HEK293 (cell line): ENCODE measurements at regions not wholly inside any gene's neighbourhood (a gene's known extent, or its start where the extent isn't known, plus 50 kb on each side); places are given as distances from the start of the nearest gene placed in this dataset.

Experiments used
- CTCF ChIA-PET: fragments of 350-600 bp; formaldehyde crosslinking; extraction: SDS; loops from one replicate; lab custom pipeline; 2021; ENCODE audit warnings: antibody characterized with exemption; lab: Yijun Ruan, JAX
- POLR2A ChIA-PET: fragments of 300-600 bp; formaldehyde crosslinking; extraction: SDS; loops from one replicate; lab custom pipeline; 2020; ENCODE audit warnings: antibody characterized with exemption, inconsistent platforms; lab: Yijun Ruan, JAX
- H3K27ac ChIP-seq: fragments of 200-500 bp; sonication (Bioruptor generic); 2 replicates; pipeline ENCODE4 v1.5.1; 2014; ENCODE audit warnings: low read depth, low read length, control low read depth, inconsistent platforms; ENCODE audit errors: extremely low read depth
- H3K36me3 ChIP-seq, 2 experiments: fragments of 200-500 bp in 1 of 2; sonication (Bioruptor generic) in 1 of 2; 1 replicate in 1 of 2; 2 replicates in 1 of 2; pipeline ENCODE4 v1.5.1; 2014 to 2017; ENCODE audit warnings: inconsistent platforms in 2 of 2, low read length in 2 of 2; ENCODE audit not compliant: control insufficient read depth in 2 of 2, insufficient read depth in 1 of 2
- H3K4me1 ChIP-seq: fragments of 200-500 bp; sonication (Bioruptor generic); 2 replicates; pipeline ENCODE4 v1.5.1; 2014; ENCODE audit warnings: mild to moderate bottlenecking, low read length, inconsistent platforms; ENCODE audit not compliant: control insufficient read depth, insufficient read depth
- H3K4me3 ChIP-seq: 2 replicates; pipeline ENCODE4 v1.5.1; 2011; ENCODE audit warnings: low read depth, mild to moderate bottlenecking, control low read depth, low read length, moderate library complexity
- H3K9me3 ChIP-seq: fragments of 200-500 bp; sonication (Bioruptor generic); 2 replicates; pipeline ENCODE4 v1.5.1; 2014; ENCODE audit warnings: low read depth, low read length, inconsistent platforms; ENCODE audit not compliant: control insufficient read depth, insufficient read depth
- GLI2 ChIP-seq: fragments of 450-650 bp; formaldehyde crosslinking; IDR thresholded peaks from 2 replicates; pipeline ENCODE4; 2017; ENCODE audit warnings: missing biosample characterization, missing genetic modification characterization, low read depth, borderline replicate concordance
- GLI4 ChIP-seq: fragments of 450-650 bp; formaldehyde crosslinking; IDR thresholded peaks from 2 replicates; pipeline ENCODE4 v1.5.1; 2016; ENCODE audit warnings: missing biosample characterization, missing genetic modification characterization
- MZF1 ChIP-seq: fragments of 450-650 bp; formaldehyde crosslinking; IDR thresholded peaks from 2 replicates; pipeline ENCODE4 v1.5.1; 2017; ENCODE audit warnings: missing biosample characterization, missing genetic modification characterization, borderline replicate concordance
- SP3 ChIP-seq: fragments of 450-650 bp; formaldehyde crosslinking; IDR thresholded peaks from 2 replicates; pipeline ENCODE4 v1.5.1; 2016; ENCODE audit warnings: missing biosample characterization, missing genetic modification characterization
- ZNF112 ChIP-seq: fragments of 450-650 bp; formaldehyde crosslinking; IDR thresholded peaks from 2 replicates; pipeline ENCODE4 v1.5.0; 2017; ENCODE audit warnings: missing biosample characterization, missing genetic modification characterization
- ZNF169 ChIP-seq: fragments of 450-650 bp; formaldehyde crosslinking; IDR thresholded peaks from 2 replicates; pipeline ENCODE4 v1.5.1; 2016; ENCODE audit warnings: missing biosample characterization, missing genetic modification characterization
- ZNF221 ChIP-seq: fragments of 450-650 bp; formaldehyde crosslinking; IDR thresholded peaks from 2 replicates; pipeline ENCODE4 v1.5.1; 2017; ENCODE audit warnings: missing biosample characterization, missing genetic modification characterization, borderline replicate concordance
- ZNF391 ChIP-seq: fragments of 450-650 bp; formaldehyde crosslinking; IDR thresholded peaks from 2 replicates; pipeline ENCODE4 v1.5.1; 2016; ENCODE audit warnings: low read depth, missing biosample characterization, missing genetic modification characterization, borderline replicate concordance
- ZNF501 ChIP-seq: fragments of 450-650 bp; formaldehyde crosslinking; IDR thresholded peaks from 2 replicates; pipeline ENCODE4 v1.5.1; 2016; ENCODE audit warnings: missing biosample characterization, missing genetic modification characterization
- ZNF518A ChIP-seq: fragments of 450-650 bp; formaldehyde crosslinking; conservative IDR thresholded peaks from 2 replicates; pipeline ENCODE4 v1.5.1; 2016; ENCODE audit warnings: low read depth, missing biosample characterization, missing genetic modification characterization
- ZNF555 ChIP-seq: fragments of 450-650 bp; formaldehyde crosslinking; conservative IDR thresholded peaks from 2 replicates; pipeline ENCODE4 v1.5.1; 2017; ENCODE audit warnings: missing biosample characterization, mild to moderate bottlenecking, missing genetic modification characterization, inconsistent platforms
- ZNF558 ChIP-seq: fragments of 450-650 bp; formaldehyde crosslinking; IDR thresholded peaks from 2 replicates; pipeline ENCODE4 v1.5.1; 2016; ENCODE audit warnings: missing biosample characterization, missing genetic modification characterization
- ZNF626 ChIP-seq: fragments of 450-650 bp; sonication (Bioruptor Pico); formaldehyde crosslinking; IDR thresholded peaks from 2 replicates; pipeline ENCODE4 v1.5.1; 2018; ENCODE audit warnings: missing biosample characterization, missing genetic modification characterization, inconsistent platforms
- ZNF658 ChIP-seq: fragments of 450-650 bp; formaldehyde crosslinking; IDR thresholded peaks from 2 replicates; pipeline ENCODE4; 2016; ENCODE audit warnings: missing biosample characterization, missing genetic modification characterization
- ZNF660 ChIP-seq: fragments of 450-650 bp; IDR thresholded peaks from 2 replicates; pipeline ENCODE4 v1.5.1; 2018; ENCODE audit warnings: missing biosample characterization, mild to moderate bottlenecking, missing genetic modification characterization
- TF ChIP-seq, protein P1 (sequence below): fragments of 450-650 bp; formaldehyde crosslinking; IDR thresholded peaks from 2 replicates; pipeline ENCODE4 v1.5.1; 2017; ENCODE audit warnings: missing biosample characterization, missing genetic modification characterization
- TF ChIP-seq, protein P2 (sequence below): fragments of 450-650 bp; formaldehyde crosslinking; IDR thresholded peaks from 2 replicates; pipeline ENCODE4 v1.5.1; 2016; ENCODE audit warnings: missing biosample characterization, missing genetic modification characterization
- TF ChIP-seq, protein P3 (sequence below): fragments of 450-650 bp; formaldehyde crosslinking; IDR thresholded peaks from 2 replicates; pipeline ENCODE4 v1.5.1; 2016; ENCODE audit warnings: missing biosample characterization, missing genetic modification characterization

DNA sequence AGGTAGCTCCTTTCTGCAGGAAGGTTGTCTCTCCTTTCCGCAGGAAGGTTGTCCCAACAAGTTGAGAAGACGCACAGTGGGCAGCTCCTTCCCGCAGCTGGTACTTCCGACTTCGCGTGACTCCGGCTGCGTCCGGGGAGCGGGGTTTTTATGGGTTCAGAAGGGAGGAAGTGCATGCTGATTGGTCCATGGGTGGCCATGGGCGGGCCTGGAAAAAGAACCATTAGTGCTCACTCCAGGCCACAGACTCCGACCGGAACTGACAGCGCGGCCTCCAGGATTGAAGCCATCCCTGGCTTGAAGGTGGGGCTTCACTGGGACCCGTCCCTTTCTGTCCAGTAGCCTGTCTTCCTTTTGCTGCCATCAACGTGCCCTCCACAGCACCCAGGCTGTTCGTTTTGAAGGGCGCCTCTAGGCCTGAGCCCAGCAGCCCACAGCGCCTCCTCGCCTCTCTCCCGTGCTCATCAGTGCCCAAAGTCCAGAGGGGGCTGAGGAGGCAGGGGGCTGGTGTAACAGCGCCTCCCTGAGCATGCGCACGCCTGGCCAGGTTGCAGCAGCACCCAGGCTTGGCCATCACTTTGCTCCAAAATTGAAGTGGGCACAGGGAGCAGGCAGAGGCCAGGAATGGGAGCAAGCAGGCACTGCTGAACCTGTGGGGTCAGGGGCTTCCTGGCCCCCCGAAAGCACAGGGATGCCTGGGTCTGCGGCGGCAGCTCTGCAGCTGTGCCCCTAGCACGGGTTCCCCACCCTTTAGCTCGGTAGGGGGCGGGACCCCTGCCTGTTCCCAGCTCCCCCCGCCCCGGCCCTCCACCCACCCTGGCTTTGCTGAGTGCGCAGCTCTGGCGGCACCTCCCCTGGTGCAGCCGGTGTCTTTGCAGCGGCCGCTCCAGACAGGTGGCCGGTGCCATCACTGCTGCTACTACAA lies 330.6 kb upstream of the MCTP2 start:
- POLR2A ChIA-PET, result interaction anchor here (0.7 kb wide), 1 partner anchor 12 kb away, joined by 3 read pairs; no protein-coding TSS in a partner anchor

GRCh38 chr15:93899817-93900216 lies 331.5 kb upstream of the MCTP2 start:
- POLR2A ChIA-PET, result no interaction called here
- TF ChIP-seq, protein P1, sequence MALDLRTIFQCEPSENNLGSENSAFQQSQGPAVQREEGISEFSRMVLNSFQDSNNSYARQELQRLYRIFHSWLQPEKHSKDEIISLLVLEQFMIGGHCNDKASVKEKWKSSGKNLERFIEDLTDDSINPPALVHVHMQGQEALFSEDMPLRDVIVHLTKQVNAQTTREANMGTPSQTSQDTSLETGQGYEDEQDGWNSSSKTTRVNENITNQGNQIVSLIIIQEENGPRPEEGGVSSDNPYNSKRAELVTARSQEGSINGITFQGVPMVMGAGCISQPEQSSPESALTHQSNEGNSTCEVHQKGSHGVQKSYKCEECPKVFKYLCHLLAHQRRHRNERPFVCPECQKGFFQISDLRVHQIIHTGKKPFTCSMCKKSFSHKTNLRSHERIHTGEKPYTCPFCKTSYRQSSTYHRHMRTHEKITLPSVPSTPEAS (tag by site-specific recombination), result no peak
- TF ChIP-seq, protein P2, sequence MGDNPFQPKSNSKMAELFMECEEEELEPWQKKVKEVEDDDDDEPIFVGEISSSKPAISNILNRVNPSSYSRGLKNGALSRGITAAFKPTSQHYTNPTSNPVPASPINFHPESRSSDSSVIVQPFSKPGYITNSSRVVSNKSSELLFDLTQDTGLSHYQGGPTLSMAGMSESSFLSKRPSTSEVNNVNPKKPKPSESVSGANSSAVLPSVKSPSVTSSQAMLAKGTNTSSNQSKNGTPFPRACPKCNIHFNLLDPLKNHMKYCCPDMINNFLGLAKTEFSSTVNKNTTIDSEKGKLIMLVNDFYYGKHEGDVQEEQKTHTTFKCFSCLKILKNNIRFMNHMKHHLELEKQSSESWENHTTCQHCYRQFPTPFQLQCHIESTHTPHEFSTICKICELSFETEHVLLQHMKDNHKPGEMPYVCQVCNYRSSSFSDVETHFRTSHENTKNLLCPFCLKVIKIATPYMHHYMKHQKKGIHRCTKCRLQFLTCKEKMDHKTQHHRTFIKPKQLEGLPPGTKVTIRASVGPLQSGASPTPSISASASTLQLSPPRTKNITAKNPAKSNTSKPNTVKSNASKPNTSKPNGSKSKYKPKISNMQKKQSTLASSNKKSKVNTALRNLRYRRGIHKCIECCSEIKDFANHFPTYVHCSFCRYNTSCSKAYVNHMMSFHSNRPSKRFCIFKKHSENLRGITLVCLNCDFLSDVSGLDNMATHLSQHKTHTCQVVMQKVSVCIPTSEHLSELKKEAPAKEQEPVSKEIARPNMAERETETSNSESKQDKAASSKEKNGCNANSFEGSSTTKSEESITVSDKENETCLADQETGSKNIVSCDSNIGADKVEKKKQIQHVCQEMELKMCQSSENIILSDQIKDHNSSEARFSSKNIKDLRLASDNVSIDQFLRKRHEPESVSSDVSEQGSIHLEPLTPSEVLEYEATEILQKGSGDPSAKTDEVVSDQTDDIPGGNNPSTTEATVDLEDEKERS, result no peak
- no peak for TF ChIP-seq ZNF555 (tag by site-specific recombination)
- no peak for TF ChIP-seq ZNF658 (tag by site-specific recombination)
- TF ChIP-seq GLI2 (tag by site-specific recombination), result no peak
- no peak for TF ChIP-seq GLI4 (tag by site-specific recombination)
- no peak for TF ChIP-seq ZNF391 (tag by site-specific recombination)
- TF ChIP-seq ZNF558 (tag by site-specific recombination), result no peak
- no peak for TF ChIP-seq ZNF660 (tag by site-specific recombination)
- no peak for TF ChIP-seq ZNF221 (tag by site-specific recombination)
- no peak for TF ChIP-seq ZNF501 (tag by site-specific recombination)
- TF ChIP-seq MZF1 (tag by site-specific recombination), result no peak
- TF ChIP-seq ZNF169 (tag by site-specific recombination), result no peak
- no peak for TF ChIP-seq SP3 (tag by site-specific recombination)
- TF ChIP-seq, protein P3, sequence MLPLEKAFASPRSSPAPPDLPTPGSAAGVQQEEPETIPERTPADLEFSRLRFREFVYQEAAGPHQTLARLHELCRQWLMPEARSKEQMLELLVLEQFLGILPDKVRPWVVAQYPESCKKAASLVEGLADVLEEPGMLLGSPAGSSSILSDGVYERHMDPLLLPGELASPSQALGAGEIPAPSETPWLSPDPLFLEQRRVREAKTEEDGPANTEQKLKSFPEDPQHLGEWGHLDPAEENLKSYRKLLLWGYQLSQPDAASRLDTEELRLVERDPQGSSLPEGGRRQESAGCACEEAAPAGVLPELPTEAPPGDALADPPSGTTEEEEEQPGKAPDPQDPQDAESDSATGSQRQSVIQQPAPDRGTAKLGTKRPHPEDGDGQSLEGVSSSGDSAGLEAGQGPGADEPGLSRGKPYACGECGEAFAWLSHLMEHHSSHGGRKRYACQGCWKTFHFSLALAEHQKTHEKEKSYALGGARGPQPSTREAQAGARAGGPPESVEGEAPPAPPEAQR, result no peak

More for the DNA sequence above, 330.6 kb upstream of the MCTP2 start:
- no peak overlapping the region for H3K4me3 ChIP-seq
- CTCF ChIA-PET, result no interaction called here
- H3K36me3 ChIP-seq, result no peaks in the 10 kb centered on the region
- no peak for TF ChIP-seq ZNF391 (tag by site-specific recombination)
- TF ChIP-seq ZNF626 (tag by site-specific recombination), result no peak
- TF ChIP-seq ZNF518A (tag by site-specific recombination), result no peak
- no peak for TF ChIP-seq ZNF112
- no peaks in the 10 kb centered on the region for H3K4me1 ChIP-seq
- no peaks in the 10 kb centered on the region for H3K9me3 ChIP-seq
- H3K27ac ChIP-seq, result no peak overlapping the region

More at GRCh38 chr15:93899817-93900216, 331.5 kb upstream of the MCTP2 start:
- Histone ChIP-seq H3K4me3 (no peak overlapping the region), H3K4me1 (no peaks in the 10 kb centered on the region), H3K9me3 (no peaks in the 10 kb centered on the region), H3K36me3 (no peaks in the 10 kb centered on the region), H3K27ac (no peak overlapping the region)
- CTCF ChIA-PET, result no interaction called here
